GM19025 (cell line): ENCODE measurements at regions not wholly inside any gene's neighbourhood (a gene's known extent, or its start where the extent isn't known, plus 50 kb on each side); places are given as distances from the start of the nearest gene placed in this dataset.

Source experiments
- ATAC-seq: cut with Tn5 transposase; IDR thresholded peaks from one replicate; pipeline ENCODE4 v1.9.1; 2021; ENCODE audit warnings: mild to moderate bottlenecking, low read depth, moderate library complexity; ENCODE audit not compliant: unreplicated experiment

GRCh38 chr16:48852951-48853350 lies 243.0 kb upstream of the N4BP1 start:
- ATAC-seq = no peak

GRCh38 chr16:48852458-48852857 lies 242.5 kb upstream of the N4BP1 start:
- ATAC-seq = no peak

- ATAC-seq = no peak
Measured at GRCh38 chr16:48850097-48850770, 240.3 kb upstream of the N4BP1 start.

GRCh38 chr16:48846277-48846676 lies 236.3 kb upstream of the N4BP1 start:
- no peak for ATAC-seq

- no peak for ATAC-seq
Measured at GRCh38 chr16:48845261-48845660, 235.3 kb upstream of the N4BP1 start.

GRCh38 chr16:48838349-48838748 lies 228.4 kb upstream of the N4BP1 start:
- ATAC-seq = no peak

- ATAC-seq = no peak
Measured at GRCh38 chr16:48836636-48837035, 226.7 kb upstream of the N4BP1 start.

- ATAC-seq = no peak
Measured at GRCh38 chr16:48836067-48836466, 226.1 kb upstream of the N4BP1 start.

- ATAC-seq = no peak
Measured at GRCh38 chr16:48834576-48834975, 224.6 kb upstream of the N4BP1 start.

GRCh38 chr16:48833461-48833860 lies 223.5 kb upstream of the N4BP1 start:
- ATAC-seq = no peak

- ATAC-seq = no peak
Measured at GRCh38 chr16:48831076-48831722, 221.2 kb upstream of the N4BP1 start.

- ATAC-seq = no peak
Measured at GRCh38 chr16:48829336-48830310, 219.6 kb upstream of the N4BP1 start.

- no peak for ATAC-seq
Measured at GRCh38 chr16:48824271-48824670, 214.3 kb upstream of the N4BP1 start.

- no peak for ATAC-seq
Measured at GRCh38 chr16:48822431-48822830, 212.5 kb upstream of the N4BP1 start.

- ATAC-seq = no peak
Measured at GRCh38 chr16:48820379-48820778, 210.4 kb upstream of the N4BP1 start.

- no peak for ATAC-seq
Measured at GRCh38 chr16:48818257-48818656, 208.3 kb upstream of the N4BP1 start.

- ATAC-seq = no peak
Measured at GRCh38 chr16:48817032-48817431, 207.1 kb upstream of the N4BP1 start.

- ATAC-seq = no peak
Measured at GRCh38 chr16:48816393-48816792, 206.4 kb upstream of the N4BP1 start.

- ATAC-seq = no peak
Measured at GRCh38 chr16:48814994-48815393, 205.0 kb upstream of the N4BP1 start.

GRCh38 chr16:48813485-48813884 lies 203.5 kb upstream of the N4BP1 start:
- ATAC-seq = no peak

- no peak for ATAC-seq
Measured at GRCh38 chr16:48812856-48813255, 202.9 kb upstream of the N4BP1 start.
